ENCODE measurements at regions not wholly inside any gene's neighbourhood (a gene's known extent, or its start where the extent isn't known, plus 50 kb on each side); places are given as distances from the start of the nearest gene placed in this dataset.
"Not testable (repeated sequence)": the region's sequence is repeated elsewhere in the genome, so short reads cannot be mapped to it uniquely, and the experiment has no call there.

DNA sequence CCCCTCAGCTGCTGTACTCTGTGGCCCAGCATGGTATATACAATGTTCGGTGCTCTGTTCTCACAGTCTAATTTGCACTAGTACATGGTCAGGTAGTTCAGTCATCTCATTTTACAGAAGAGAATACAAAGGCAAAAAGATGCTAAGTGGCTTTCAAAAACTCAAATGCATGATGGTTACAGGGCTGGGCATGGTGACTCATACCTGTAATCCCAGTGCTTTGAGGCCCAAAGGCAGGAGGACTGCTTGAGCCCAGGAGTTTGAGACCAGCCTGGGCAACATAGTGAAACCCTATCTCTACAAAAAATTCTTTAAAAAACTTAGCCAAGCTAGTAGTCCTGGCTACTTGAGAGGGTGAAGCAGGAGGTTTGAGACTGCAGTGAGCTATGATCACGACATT, 210.5 kb upstream of the KIT start:
- Histone ChIP-seq H3K4me3 (ENCODE audit: low read length in 3 of 3) (no peak overlapping the region), H3K9me3 (ENCODE audit: control insufficient read depth in 2 of 3, insufficient read depth in 1 of 3, low read length in 3 of 3) (peaks cover 0 to 7% (median 0%) of the 10 kb centered on the region in 3 donors), H3K27me3 (ENCODE audit: control insufficient read depth, insufficient read depth, low read length) (no peaks in the 10 kb centered on the region), H3K36me3 (ENCODE audit: control insufficient read depth in 2 of 3, insufficient read depth in 3 of 3, low read length in 3 of 3) (no peaks in the 10 kb centered on the region), H3K27ac (ENCODE audit: low read depth in 2 of 2, low read length in 2 of 2) (no peak overlapping the region), H3K4me1 (ENCODE audit: control insufficient read depth in 2 of 3, insufficient read depth in 2 of 3, low read depth in 1 of 3, low read length in 3 of 3) (no peaks in the 10 kb centered on the region), H3K9ac (ENCODE audit: low read length in 3 of 3) (no peak overlapping the region)
- TF ChIP-seq, protein P1, sequence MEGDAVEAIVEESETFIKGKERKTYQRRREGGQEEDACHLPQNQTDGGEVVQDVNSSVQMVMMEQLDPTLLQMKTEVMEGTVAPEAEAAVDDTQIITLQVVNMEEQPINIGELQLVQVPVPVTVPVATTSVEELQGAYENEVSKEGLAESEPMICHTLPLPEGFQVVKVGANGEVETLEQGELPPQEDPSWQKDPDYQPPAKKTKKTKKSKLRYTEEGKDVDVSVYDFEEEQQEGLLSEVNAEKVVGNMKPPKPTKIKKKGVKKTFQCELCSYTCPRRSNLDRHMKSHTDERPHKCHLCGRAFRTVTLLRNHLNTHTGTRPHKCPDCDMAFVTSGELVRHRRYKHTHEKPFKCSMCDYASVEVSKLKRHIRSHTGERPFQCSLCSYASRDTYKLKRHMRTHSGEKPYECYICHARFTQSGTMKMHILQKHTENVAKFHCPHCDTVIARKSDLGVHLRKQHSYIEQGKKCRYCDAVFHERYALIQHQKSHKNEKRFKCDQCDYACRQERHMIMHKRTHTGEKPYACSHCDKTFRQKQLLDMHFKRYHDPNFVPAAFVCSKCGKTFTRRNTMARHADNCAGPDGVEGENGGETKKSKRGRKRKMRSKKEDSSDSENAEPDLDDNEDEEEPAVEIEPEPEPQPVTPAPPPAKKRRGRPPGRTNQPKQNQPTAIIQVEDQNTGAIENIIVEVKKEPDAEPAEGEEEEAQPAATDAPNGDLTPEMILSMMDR (IDR thresholded peaks at IDR 0.05; ENCODE audit: borderline replicate concordance, extremely low read depth, insufficient read depth) = no peak
- FAIRE-seq = no peak
- DNase-seq = no peak
- intact Hi-C loops (cut with DNase I) = no loop called here

GRCh38 chr4:54449999-54450398, 207.8 kb upstream of the KIT start:
- DNase-seq = no peak

GRCh38 chr4:54466960-54467359, 190.8 kb upstream of the KIT start:
- DNase-seq; H3K27me3 ChIP-seq (ENCODE audit: control insufficient read depth, insufficient read depth, low read length); H3K36me3 ChIP-seq (ENCODE audit: control insufficient read depth in 2 of 3, insufficient read depth in 3 of 3, low read length in 3 of 3); H3K4me3 ChIP-seq (ENCODE audit: low read length in 3 of 3); H3K9ac ChIP-seq (ENCODE audit: low read length in 3 of 3); H3K9me3 ChIP-seq (ENCODE audit: control insufficient read depth in 2 of 3, insufficient read depth in 1 of 3, low read length in 3 of 3); H3K27ac ChIP-seq (ENCODE audit: low read depth in 2 of 2, low read length in 2 of 2); intact Hi-C loops (cut with DNase I); FAIRE-seq; H3K4me1 ChIP-seq (ENCODE audit: control insufficient read depth in 2 of 3, insufficient read depth in 2 of 3, low read depth in 1 of 3, low read length in 3 of 3): not testable (repeated sequence)

More at GRCh38 chr4:54449999-54450398, 207.8 kb upstream of the KIT start:
- Histone ChIP-seq H3K27ac (ENCODE audit: low read depth in 2 of 2, low read length in 2 of 2) (no peak overlapping the region), H3K4me1 (ENCODE audit: control insufficient read depth in 2 of 3, insufficient read depth in 2 of 3, low read depth in 1 of 3, low read length in 3 of 3) (no peaks in the 10 kb centered on the region), H3K9ac (ENCODE audit: low read length in 3 of 3) (no peak overlapping the region), H3K9me3 (ENCODE audit: control insufficient read depth in 2 of 3, insufficient read depth in 1 of 3, low read length in 3 of 3) (peaks cover 0 to 7% (median 0%) of the 10 kb centered on the region in 3 donors), H3K4me3 (ENCODE audit: low read length in 3 of 3) (no peak overlapping the region), H3K36me3 (ENCODE audit: control insufficient read depth in 2 of 3, insufficient read depth in 3 of 3, low read length in 3 of 3) (no peaks in the 10 kb centered on the region), H3K27me3 (ENCODE audit: control insufficient read depth, insufficient read depth, low read length) (no peaks in the 10 kb centered on the region)
- FAIRE-seq = no peak
- TF ChIP-seq, protein P1 (IDR thresholded peaks at IDR 0.05; ENCODE audit: borderline replicate concordance, extremely low read depth, insufficient read depth) = no peak
- intact Hi-C loops (cut with DNase I) = no loop called here

DNA sequence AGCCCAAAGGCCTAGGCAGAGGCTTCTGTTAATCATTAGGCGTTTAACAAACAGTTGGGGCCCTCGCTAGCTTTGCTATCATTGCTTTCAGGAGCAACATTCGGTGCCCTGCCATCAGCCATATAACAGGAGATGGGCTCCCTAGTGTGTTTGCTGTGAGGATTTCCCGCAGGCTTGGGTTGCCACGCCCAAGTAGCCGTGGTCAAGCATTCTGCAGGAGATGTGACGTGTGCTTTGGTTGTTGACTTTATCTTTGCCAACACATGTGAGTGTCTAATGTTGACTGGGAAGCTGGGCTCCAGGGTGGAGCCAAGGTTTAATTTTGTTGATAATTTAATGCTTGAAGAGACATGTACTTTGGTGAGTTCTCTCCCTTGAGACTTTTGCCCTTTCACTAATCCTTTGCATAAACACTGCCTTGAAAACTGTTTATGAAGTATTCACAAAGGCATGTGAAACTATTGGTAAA, 184.6 kb upstream of the KIT start:
- no peaks in the 10 kb centered on the region for H3K36me3 ChIP-seq (ENCODE audit: control insufficient read depth in 2 of 3, insufficient read depth in 3 of 3, low read length in 3 of 3)
- H3K27ac ChIP-seq (ENCODE audit: low read depth in 2 of 2, low read length in 2 of 2) = no peak overlapping the region
- intact Hi-C loops (cut with DNase I) = no loop called here
- no peaks in the 10 kb centered on the region for H3K27me3 ChIP-seq (ENCODE audit: control insufficient read depth, insufficient read depth, low read length)
- no peaks in the 10 kb centered on the region for H3K4me1 ChIP-seq (ENCODE audit: control insufficient read depth in 2 of 3, insufficient read depth in 2 of 3, low read depth in 1 of 3, low read length in 3 of 3)
- TF ChIP-seq, protein P1 (IDR thresholded peaks at IDR 0.05; ENCODE audit: borderline replicate concordance, extremely low read depth, insufficient read depth) = no peak
- no peak overlapping the region for H3K4me3 ChIP-seq (ENCODE audit: low read length in 3 of 3)
- no peaks in the 10 kb centered on the region for H3K9me3 ChIP-seq (ENCODE audit: control insufficient read depth in 2 of 3, insufficient read depth in 1 of 3, low read length in 3 of 3)
- no peak for FAIRE-seq
- H3K9ac ChIP-seq (ENCODE audit: low read length in 3 of 3) = no peak overlapping the region
- DNase-seq = peak in 1 of 5 donors; percentile 0

Measured in kidney (tissue), 13 donors.